ENCODE measurements at regions not wholly inside any gene's neighbourhood (a gene's known extent, or its start where the extent isn't known, plus 50 kb on each side); places are given as distances from the start of the nearest gene placed in this dataset.
"Not testable (repeated sequence)": the region's sequence is repeated elsewhere in the genome, so short reads cannot be mapped to it uniquely, and the experiment has no call there.

DNA sequence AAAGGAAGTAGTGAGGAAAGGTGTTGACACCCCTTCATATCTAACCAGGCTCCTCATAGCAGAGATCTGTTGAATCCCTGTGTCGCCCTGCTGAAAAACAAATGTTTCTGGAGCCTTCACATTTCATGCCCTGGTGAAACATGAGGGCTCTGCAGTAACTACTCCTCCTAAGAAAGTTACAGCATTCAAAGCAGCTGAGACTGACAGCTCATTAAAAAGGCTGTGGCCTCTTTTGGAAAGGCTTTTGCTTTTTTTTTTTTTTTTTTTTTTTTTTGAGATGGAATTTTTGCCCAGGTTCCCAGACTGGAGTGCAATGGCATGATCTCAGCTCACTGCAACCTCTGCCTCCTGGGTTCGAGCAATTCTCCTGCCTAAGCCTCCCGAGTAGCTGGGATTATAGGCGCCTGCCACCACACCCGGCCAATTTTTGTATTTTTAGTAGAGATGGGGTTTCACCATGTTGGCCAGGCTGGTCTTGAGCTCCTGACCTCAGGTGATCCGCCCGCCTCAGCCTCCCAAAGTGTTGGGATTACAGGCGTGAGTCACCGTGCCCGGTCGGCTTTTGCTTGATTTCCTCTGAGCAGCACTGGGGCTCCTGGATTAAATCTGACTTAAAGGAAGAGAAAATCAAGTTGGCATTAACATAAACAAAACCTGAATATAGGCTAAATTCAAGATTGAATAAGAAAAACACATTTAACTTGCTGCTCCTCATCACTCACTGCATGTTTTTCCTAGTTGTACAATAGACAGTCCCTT, 112.9 kb downstream of the PCSK1 start:
- DNase-seq: not testable (repeated sequence)

DNA sequence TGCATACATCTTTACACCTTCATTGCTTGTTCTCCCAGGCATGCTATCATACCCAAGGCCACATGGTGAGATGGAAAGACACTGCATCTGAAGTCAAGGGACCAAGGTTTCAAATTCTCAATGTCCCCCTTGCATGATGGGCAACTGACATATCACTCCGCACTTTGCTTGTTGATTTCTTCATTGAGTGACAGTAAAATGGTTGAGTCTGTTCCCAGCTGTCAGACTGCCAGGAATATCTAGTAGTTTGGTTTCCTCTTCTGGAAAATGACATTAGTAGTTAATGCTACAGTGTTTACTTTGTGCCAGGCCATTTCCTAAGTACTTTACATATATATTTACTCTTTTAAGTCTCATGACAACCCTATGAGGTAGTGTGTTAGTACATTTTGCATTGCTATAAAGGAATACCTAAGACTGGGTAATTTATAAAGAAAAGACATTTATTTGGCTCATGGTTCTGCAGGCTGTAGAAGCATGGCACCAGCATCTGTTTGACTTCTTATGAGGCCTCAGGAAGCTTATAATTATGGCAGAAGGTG, 114.4 kb downstream of the PCSK1 start:
- DNase-seq: no peak

DNA sequence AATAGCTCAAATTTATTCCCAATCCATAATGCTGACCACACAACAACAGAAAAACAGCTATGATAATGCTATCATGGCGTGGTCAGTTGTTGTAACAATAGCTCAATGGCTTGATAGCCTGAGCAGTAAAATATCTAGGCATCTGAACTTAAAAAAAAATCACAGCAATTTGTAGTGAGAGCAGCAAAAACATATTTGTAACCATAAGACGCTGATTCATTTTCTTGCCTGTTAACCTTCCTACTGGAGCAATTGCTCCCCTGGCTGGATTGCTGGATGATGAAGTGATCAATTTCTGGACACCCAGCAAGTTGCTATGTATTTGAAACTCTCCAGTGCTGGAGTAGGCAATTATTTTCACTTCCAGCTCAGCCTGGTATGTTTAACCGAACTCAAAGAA, 115.1 kb downstream of the PCSK1 start:
- no peak for DNase-seq

DNA sequence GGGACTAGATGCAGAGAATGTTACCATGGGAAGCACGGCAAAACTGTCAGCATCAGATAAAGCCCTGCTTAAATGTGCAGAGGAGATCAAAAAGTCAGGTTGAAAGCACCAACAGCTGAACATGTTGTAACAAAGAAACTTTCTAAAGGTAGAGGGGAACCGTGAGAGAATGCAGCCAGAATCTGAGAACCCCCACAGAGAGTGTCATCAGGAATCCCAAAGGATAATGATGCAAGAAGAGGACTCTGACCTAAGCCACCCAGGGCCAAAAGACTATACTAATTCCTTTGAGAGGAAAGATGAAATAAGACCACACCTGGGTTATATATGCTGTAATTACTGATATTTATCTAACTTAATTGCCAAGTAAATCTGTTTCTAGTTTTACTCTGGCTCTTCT, 116.6 kb downstream of the PCSK1 start:
- no peak for DNase-seq

DNA sequence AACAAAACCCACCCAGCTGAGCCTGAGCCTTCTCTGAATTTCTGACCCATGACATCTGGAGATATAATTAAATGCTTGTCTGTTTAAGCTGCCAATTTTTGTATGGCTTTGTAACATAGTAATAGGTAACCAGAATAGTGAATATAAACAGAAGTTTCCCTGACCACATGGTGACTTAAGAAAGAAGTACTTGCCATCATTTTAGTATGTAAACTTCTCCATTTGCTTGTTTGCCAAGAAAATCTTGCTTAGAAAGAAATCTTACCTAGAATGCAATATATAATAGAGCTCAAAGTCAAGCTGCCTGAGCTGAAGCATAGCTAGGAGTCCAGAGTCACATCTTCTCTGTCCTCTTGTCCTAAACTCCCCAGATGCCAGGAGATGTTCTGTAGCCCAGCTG, 117.0 kb downstream of the PCSK1 start:
- DNase-seq: no peak

DNA sequence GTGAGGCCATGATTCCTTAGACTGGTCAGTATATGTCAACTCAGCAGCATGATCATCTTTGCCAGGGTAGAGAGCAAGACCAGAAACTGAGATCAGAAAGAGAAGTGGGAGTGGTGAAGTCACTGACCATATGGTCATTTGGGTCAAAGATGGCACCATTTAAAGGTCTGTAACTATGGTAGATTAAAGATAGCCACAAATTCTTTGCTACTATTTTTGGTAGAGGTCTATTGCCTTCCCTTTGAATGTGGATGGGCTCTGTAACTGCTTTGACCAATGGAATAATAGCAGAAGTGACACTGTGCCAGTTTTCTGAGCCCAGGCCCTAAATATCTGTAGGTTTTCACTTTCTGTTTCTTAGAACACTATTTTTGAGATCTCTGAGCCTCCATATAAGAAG, 117.6 kb downstream of the PCSK1 start:
- no peak for DNase-seq

DNA sequence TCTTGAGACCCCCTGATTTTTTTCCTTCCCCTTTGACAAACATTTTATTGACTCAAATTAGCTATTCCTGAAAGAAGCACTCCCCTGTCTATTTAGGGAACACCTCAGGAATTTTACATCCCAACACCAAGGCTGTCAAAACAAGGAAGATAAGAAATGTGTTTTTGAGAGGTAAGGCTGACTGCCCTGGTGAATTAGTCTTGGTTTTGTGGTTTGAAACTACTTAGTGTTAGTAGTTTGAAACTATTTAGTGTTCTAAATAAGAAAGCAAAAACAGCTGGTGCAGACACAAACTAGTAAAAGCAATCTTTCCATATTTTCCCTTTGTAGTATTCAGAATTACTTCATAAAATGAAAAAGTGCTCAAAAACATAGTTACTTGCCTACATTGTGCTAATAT, 120.7 kb downstream of the PCSK1 start:
- no peak for DNase-seq

DNA sequence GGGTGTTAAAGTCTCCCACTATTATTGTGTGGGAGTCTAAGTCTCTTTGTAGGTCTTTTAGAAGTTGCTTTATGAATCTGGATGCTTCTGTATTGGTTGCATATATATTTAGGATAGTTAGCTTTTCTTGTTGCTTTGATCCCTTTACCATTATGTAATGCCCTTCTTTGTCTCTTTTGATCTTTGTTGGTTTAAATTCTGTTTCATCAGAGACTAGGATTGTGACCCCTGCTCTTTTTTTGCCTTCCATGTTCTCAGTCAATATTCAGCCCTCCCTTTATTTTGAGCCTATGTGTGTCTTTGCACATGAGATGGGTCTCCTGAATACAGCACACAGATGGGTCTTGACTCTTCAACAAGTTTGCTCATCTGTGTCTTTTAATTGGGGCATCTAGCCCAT, 126.0 kb downstream of the PCSK1 start:
- DNase-seq: not testable (repeated sequence)

DNA sequence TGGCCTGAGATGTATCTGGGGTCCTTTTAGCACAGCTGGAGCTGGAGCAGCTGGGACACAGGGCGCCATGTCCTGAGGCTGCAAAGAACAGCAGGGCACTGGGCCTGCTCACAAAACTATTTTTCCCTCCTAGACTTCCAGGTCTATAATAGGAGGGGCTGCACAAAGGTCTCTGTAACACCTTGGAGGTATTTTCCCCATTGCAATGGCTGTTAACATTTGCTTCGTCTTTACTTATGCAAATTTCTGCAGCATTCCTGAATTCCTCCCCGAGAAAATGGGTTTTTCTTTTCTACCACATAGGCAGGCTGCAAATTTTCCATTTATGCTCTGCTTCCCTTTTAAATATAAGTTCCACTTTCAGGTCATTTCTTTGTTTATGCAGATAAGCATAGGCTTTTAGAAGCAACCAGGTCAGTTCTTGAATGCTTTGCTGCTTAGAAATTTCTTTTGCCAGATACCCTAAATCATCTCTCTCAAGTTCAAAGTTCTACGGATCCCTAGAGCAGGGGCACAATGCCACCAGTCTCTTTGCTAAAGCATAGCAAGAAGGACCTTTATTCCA, 130.8 kb downstream of the PCSK1 start:
- no peak for DNase-seq

DNA sequence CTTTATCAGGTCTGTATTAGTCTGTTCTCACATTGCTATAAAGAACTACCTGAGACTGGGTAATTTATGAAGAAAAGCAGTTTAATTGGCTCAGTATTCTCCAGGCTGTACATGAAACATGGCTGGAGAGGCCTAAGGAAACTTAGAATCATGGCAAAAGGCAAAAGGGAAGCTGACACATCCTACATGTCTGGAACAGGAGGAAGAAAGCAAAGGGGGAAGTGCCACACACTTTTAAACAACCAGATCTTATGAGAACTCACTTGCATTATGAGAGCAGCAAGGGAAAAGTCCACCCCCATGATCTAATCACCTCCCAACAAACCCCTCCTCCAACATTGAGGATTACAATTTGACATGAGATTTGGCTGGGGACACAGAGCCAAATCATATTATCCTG, 132.1 kb downstream of the PCSK1 start:
- DNase-seq: no peak

DNA sequence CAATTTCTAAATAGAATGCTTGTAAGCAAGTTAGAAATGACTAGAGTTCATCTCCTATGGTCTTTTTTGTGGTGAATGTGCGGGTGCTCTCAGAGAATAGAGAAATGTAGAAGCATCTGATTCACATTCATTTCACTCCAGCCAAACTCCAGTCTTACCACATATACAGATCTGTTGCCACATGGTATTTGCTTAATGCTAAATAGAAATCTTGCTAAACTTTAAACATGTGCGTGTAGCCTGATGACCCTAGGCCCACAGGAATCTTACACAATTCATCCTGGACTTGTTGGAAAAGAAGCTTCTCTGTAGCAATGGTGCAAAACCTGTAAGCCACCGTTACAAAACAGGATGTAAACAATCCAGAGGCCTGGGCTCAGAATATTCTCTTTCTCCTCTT, 135.2 kb downstream of the PCSK1 start:
- DNase-seq: no peak

DNA sequence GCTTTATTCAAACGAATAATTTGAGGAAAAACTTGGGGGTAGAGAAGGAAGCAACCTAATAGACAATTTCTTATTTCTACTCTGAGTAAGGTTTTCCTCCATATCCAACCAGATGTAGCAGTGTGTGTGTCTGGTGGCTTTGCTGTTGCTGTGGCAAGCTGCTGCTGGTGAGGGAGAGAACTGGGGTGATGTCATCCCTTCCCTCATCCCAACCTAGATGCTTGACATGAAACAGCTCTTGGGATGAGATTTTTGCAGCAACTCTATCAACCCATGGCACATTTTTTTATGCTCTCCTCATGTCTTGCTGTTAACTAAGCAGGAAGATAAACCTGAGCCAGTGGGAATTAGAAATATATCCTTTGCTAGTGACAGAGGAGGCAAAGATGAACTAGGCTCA, 135.8 kb downstream of the PCSK1 start:
- no peak for DNase-seq

DNA sequence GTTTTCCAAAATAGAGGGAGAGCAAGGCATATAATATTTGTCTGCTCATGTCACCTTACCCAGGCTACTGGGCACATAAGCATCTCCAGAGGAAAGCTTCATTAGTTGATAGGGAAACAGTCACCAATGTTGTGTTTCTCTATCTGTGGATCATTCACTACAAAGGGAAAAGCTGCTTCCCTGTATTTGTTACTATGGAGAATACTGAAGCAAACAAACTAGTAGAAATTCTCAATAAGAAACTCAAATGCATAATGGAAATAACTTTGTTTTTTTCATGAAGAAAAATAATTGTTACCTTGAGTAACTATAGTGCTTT, 138.2 kb downstream of the PCSK1 start:
- DNase-seq: no peak

DNA sequence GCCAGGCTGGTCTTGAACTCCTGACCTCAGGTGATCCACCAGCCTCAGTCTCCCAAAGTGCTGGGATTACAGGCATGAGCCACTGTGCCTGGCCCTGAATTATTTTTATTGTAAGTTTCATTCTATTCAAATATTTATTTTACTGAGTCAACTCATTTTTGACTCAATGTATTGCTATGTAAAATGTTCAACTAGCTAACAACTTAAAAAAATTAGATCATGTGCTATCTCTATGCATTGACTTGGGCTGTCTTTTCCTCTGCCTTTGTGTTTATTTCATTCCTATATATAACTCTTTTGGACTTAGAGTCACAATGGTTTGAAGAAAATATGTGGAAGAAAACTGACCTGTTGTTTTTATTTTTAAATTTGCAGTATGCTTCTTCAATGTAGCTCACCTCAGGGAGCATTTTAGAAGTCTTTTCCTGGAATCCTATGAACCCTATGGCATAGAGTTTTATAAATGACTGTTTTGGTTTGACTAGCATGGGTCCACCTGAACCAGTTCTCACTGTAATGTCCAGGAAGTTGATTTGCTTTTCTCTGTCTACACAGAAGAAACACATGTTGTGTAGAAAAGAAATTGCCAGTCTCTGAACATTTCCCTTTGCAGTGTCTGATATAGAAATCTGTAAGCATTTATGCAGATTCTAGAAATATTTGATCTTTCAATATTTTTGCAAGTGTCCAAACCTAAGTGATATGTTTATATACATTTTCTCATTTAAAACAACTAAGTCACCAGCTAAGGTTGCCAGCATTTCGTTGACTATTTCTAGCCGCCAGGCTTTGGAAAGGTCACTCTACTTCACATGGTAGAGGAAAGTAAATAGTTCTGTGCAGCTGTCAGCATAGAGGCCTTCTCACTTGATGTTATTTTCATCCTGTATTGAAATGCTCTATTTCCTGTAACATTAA, 138.8 kb downstream of the PCSK1 start:
- DNase-seq: no peak

DNA sequence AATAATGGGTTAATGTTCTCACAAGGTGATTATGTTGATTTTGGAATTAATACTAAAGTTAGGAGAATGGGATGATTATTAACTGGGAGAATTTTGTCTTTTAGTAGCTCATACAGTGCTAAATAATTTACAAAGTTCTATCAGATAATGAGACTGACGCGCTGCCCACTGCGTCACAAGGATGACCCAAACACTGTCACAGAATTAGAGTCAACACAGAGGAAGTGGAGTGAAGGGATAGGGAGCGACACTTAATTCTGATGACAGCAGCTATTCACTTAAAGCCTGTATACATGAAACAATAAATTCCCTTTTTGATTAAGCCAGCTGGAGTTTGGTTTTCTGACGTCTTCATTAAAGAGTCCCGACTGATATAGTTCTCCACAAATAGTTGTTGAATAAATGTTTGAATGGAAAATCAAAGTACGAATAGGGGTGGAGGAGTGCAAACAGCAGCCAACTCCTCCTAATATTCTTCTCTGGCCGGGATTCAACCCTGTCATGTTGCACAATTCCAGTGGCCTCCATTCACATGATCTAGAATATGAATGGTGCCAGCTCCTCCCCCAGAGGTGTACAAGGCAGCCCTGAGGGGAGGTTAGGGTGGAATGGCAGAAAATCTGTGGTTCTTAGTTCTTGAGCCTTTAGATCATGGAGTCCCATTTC, 140.3 kb downstream of the PCSK1 start:
- DNase-seq: no peak

DNA sequence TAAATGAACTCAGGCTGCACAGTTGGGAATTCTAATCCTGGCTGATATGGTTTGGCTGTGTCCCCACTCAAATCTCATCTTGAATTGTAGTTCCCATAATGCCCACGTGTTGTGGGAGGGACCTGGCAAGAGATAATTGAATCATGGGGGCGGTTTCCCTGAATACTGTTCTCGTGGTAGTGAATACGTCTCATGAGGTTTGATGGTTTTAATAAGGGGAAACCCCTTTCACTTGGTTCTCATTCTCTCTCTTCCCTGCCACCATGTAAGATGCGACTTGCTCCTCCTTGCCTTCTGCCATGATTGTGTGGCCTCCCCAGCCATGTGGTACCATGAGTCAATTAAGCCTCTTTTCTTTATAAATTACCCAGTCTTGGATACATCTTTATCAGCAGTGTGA, 143.8 kb downstream of the PCSK1 start:
- not testable (repeated sequence) for DNase-seq

DNA sequence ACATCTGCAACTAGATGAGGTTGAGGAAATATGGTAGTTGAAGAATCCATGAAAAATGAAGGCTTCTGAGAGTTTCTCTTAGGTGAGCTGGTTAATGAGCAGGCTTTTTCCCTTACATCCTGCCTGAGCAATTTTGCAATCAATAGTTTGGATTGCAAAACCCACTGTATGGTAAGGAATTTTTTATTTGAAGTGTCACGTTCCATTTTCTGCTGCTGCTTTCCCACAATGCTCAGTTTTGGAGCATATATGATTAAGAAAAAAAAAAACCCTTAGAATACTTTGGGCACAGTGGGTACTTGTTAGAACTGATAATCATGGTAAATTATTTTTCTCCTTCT, 144.2 kb downstream of the PCSK1 start:
- DNase-seq: no peak

DNA sequence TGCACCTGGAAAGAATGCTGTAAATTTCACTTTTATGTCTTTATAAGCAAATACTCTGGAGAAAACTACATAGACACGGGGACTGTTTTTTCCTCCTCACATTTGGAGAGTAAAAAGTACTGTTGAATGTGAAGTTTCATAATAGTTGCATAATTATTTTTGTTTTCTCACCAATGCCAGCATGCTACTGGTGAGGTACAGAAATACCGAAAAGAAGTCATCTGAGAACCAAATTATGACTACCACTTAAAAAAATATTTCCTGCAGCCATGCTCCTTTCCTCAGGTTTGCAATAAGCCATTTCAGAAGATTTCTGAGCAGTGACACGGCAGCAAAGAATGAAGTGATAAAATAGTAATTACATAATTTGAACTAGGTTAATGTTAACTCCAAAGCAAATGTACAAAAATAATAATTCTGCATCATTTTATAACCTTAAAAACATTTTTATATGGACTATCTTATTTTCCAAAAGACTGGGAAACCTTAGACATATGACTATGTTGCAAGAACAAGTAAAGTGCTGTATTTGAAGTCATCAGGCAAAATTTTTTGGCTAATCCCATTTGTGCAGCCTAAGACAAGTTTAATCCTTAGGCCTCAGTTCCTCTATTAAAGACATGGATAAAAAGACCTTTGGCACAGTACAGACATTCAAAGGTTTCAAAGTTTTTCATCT, 144.7 kb downstream of the PCSK1 start:
- no peak for DNase-seq

DNA sequence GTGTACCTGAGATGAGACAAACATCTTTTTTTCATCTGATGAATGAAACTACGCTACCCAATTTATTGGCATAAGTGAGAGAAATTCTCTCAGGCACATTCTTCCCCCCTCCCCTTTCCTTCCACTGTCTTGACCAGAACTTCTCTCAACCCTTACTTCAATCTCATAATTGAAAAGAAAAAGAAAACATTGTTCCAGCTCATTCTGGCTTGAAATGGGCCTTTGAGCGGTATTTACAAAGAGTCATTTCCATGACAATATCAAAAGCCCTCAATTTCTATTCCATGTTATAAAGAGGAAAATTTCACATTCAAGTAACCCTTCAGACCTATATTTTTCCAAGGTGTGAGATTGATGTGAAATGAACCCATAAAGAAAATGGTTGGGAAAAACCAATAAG, 145.9 kb downstream of the PCSK1 start:
- DNase-seq: no peak

DNA sequence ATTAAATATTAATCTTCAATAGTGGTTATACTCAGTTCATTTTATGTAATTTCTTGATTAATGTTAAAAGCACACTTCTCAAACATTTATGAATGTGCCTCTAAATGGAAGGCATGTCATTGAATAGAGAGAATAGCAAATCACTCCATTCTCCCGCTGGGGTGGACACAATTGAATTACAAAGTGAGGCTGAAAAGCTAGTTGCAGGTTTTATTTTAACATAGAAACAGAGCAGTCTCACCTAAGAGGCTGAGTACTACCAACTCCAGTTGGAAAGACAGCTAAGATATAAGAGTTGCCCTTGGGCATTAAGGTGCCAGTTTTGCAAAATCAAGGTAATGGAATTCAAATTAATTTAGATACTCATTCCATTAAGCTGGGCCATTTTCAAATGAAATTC, 147.2 kb downstream of the PCSK1 start:
- DNase-seq: no peak

DNA sequence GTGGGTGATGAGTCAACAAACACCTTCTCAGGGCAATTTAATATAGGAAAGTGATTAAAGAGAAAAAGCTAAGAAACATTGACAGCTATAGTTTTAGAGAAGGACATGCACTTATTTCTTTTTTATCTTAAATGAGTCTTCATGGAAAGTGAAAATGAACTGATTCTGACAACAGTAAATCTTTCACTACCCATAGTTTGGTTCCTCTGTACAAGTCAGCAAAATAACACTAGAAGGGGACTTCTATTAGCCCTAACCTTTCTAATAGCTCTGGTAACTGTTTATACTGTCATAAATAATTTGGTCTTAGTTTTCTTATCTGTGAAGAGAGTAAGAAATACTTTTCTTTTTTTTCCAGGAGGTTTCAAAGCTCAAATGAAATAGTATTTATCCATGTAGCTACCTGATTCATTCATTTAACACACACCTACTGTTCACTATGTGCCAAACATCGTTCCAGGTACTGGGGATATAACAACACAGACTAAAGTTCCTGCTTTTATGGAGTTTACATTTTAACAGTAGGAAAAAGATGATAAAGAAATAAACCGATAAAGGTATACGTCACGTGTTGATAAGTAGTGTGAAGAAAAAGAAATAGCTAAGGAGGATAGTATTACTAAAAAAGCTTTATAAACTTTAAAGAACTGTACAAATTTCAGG, 148.2 kb downstream of the PCSK1 start:
- no peak for DNase-seq

DNA sequence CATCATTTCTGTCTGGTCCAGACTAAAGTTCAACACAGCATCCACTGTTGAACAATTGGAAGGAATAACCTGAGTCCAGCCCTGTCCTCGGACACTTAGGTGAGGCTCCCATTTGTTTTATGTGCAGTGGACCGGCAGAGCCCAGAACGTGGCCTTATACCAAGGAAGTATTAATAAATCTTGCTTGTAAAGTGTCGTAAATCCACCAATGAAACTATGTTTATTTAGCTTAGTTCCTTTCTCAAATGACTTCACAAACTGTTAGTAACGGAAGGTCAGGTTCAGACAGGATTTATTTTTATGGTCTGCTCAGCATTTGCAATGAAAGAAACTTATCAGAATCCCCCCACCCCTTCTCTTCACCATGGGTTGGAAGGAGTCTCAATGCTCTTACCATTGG, 149.5 kb downstream of the PCSK1 start:
- DNase-seq: no peak

All from activated CD4-positive, alpha-beta T cell treated with anti-CD3 and anti-CD28 coated beads for 4 hours (primary cell).